Omental fat pad (tissue), 3 donors: ENCODE measurements at regions not wholly inside any gene's neighbourhood (a gene's known extent, or its start where the extent isn't known, plus 50 kb on each side); places are given as distances from the start of the nearest gene placed in this dataset.
"Not testable (repeated sequence)": the region's sequence is repeated elsewhere in the genome, so short reads cannot be mapped to it uniquely, and the experiment has no call there.

Experiments used
- ATAC-seq: fragments of 150-250 bp; one replicate; pipeline ENCODE4 v1.9.1; 2016; ENCODE audit warnings: mild to moderate bottlenecking, moderate library complexity; ENCODE audit not compliant: low FRiP score
- DNase-seq: peaks from one replicate; pipeline ENCODE4 v3.0.0-alpha.2; 2019; ENCODE audit warnings: low spot score
- TF ChIP-seq, protein P1 (sequence below), 3 donors: fragments of 450-650 bp; IDR thresholded peaks; one replicate each; pipeline ENCODE4 v1.5.1; 2016 to 2017; ENCODE audit warnings: antibody characterized with exemption in 3 of 3, mild to moderate bottlenecking in 3 of 3, moderate library complexity in 2 of 3

DNA sequence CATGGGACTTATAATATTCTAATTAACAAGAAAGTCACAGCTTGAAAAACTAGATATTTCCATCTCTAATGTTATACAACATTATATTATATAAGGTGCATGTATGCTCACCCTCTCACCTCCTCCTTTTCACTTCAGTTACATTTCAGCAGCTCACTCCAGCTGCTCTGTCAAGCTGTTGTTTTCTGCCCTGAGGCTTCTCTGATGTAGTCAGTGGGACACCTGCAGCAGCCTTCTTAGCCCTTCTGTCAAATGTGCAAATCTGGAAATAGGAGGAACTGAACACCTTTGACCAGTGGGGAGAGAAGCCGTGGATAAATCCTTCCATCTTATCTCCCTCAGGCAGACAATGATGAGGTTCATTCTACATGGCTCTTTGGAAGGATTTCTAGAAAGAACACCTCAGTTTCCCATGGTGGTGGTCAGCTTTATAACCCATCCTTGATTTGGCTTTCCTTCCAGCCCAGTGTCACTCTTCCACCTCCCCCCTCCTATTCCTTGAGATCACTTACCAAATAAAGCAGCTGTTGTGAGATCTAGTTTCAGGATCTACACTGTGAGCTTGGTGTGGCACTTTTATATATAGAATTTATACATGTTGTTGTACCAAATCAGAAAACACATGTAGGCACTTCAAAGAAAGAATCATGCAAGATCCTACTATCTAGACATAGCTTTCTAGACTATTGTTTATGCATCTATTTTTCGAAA, 79.6 kb upstream of the STK38L start:
- TF ChIP-seq, protein P1, sequence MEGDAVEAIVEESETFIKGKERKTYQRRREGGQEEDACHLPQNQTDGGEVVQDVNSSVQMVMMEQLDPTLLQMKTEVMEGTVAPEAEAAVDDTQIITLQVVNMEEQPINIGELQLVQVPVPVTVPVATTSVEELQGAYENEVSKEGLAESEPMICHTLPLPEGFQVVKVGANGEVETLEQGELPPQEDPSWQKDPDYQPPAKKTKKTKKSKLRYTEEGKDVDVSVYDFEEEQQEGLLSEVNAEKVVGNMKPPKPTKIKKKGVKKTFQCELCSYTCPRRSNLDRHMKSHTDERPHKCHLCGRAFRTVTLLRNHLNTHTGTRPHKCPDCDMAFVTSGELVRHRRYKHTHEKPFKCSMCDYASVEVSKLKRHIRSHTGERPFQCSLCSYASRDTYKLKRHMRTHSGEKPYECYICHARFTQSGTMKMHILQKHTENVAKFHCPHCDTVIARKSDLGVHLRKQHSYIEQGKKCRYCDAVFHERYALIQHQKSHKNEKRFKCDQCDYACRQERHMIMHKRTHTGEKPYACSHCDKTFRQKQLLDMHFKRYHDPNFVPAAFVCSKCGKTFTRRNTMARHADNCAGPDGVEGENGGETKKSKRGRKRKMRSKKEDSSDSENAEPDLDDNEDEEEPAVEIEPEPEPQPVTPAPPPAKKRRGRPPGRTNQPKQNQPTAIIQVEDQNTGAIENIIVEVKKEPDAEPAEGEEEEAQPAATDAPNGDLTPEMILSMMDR (IDR thresholded peaks at IDR 0.05) = no peak

DNA sequence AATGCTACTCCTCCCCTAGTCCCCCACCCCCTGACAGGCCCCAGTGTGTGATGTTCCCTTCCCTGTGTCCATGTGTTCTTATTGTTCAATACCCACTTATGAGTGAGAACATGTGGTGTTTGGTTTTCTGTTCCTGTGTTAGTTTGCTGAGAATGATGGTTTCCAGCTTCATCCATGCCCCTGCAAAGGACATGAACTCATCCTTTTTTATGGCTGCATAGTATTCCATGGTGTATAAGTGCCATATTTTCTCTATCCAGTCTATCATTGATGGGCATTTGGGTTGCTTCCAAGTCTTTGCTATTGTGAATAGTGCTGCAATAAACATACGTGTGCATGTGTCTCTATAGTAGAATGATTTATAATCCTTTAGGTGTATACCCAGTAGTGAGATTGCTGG, 78.1 kb upstream of the STK38L start:
- not testable (repeated sequence) for DNase-seq, ATAC-seq

More for the DNA sequence above, 79.6 kb upstream of the STK38L start:
- DNase-seq = no peak
- no peak for ATAC-seq

DNA sequence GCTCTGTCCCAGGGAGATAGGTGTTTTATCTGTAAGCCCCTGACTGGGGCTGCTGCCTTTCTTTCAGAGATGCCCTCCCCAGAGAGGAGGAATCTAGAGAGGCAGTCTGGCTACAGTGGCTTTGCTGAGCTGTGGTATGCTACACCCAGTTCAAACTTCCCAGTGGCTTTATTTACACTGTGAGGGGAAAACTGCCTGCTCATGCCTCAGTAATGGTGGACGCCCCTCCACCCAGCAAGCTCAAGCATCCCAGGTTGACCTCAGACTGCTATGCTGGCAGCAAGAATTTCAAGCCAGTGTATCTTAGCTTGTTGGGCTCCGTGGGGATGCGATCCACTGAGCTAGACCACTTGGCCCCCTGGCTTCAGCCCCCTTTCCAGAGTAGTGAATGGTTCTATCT, 72.6 kb upstream of the STK38L start:
- not testable (repeated sequence) for ATAC-seq, DNase-seq

DNA sequence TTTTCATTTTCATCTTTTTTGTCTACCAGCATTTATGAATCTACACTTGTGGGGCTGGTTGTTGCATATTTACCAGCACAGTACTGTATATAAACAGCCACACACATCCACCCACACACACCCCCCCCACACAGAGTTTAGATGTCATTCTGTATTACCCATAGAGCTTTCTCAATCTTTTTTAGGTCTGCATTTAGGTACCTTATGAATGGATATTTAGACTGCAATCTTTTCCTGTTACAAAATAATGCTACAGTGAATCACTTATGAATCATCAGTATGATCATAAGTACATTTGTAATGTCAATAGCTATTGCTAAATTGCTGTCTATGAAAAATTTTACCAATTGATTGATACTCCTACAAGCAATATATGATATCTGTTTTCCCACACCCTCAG, 67.3 kb upstream of the STK38L start:
- TF ChIP-seq, protein P1 (IDR thresholded peaks at IDR 0.05) = no peak
- ATAC-seq (no peak), DNase-seq (no peak)

DNA sequence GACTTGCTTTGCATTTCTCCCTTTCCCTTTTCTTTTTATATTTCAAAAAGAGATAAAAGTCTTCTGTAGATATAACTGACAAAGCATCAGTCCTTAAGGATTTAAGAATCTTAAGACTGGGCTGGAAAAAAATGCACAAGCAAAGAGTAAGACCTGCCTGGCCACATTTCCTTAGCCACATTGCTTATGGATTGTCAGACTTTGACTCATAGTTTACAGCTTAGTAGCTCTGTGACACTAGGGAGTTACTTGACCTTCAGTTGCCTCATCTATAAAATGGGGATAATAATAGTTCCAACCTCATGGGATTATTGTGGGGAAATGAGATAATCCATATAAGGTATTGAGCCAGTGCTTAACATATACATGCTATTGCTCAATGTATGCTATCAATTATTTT, 66.4 kb upstream of the STK38L start:
- no peak for DNase-seq
- ATAC-seq = no peak
- TF ChIP-seq, protein P1 (IDR thresholded peaks at IDR 0.05) = no peak

DNA sequence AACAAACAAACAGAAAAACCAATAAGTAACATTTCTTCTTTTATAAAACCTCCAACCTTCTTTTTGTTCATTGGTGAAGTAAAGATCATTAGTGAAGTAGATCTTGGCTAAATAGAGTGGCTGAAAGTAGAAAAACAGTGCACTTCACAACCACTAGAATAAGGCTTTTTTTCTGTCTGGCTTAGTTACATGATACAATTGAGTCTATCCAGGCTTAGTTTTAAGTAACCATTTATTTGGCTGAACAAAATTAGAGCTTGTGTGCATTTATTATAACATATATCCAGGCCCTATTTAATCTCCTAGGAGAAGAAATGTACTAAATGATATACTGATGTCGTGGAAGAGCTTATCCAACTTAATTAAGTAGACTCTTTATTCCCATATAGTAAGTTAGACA, 65.8 kb upstream of the STK38L start:
- TF ChIP-seq, protein P1 (IDR thresholded peaks at IDR 0.05) = no peak
- ATAC-seq = no peak

DNA sequence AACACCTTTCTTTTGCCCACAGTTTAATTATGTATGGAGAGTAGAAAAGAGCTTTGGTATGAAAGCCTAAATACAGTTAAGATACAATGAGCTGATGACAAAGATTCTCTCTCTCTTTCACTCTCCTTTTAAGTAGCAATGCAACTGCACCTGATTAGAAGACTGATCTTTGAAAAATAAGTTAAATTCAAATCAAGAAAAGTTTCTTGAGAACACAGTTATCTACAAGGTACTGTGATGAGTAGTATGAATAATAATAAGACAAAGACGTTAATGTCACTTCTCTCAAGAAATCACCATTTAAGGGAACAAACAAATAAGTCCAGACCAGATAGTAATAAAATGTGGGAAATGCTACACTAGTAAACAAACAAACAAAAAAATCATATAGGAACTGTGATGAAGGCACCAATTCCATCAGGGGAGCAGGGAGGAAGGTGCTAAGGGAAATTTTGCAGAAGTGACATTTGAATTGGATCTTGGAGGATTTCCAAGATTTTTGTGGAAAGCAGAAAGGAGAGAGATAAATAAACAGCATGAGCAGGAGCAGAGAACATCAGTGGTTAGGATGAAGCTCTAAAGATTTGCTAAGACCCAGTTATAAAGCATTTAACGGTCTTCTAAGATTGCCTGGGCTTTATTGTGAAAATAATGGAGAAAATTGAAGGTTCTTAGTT, 65.2 kb upstream of the STK38L start:
- ATAC-seq (no peak), DNase-seq (no peak)
- TF ChIP-seq, protein P1 (IDR thresholded peaks at IDR 0.05) = no peak

More for the DNA sequence above, 65.8 kb upstream of the STK38L start:
- no peak for DNase-seq
